Skin of body (tissue), 1 donor: ENCODE measurements at regions not wholly inside any gene's neighbourhood (a gene's known extent, or its start where the extent isn't known, plus 50 kb on each side); places are given as distances from the start of the nearest gene placed in this dataset.
"Not testable (repeated sequence)": the region's sequence is repeated elsewhere in the genome, so short reads cannot be mapped to it uniquely, and the experiment has no call there.

Experiments used
- DNase-seq: peaks from one replicate; lab custom pipeline; 2025; lab: John Stamatoyannopoulos, UW

DNA sequence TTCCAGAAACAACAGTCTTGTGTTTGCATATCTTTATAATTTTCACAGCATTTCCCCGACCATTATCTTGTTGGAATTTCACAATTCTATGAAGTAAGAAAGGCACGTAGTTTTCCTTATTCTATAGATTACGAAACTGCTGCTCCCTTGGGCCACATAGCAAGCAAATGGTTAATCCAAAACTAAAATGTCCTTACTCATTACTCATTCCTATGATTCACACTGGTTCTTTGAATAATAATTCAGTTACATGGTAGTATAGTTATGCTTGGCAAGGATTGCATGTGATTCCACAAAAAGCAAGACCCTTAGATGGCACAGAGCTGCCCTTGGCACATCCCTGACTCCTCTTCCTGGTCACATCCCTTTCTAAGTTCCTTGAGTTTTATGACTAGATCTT is 51.2 kb downstream of the OR13H1 start:
- DNase-seq, result no peak

GRCh38 chrX:131607792-131608369 is 64.0 kb downstream of the OR13H1 start:
- no peak for DNase-seq

- no peak for DNase-seq
These were observed 65.6 kb downstream of the OR13H1 start for GRCh38 chrX:131609480-131609879.

GRCh38 chrX:131613260-131613659 is 69.4 kb downstream of the OR13H1 start:
- DNase-seq, result no peak

- DNase-seq, result no peak
These were observed 70.4 kb downstream of the OR13H1 start for GRCh38 chrX:131614241-131614640.

GRCh38 chrX:131617182-131617581 is 73.3 kb downstream of the OR13H1 start:
- peak; percentile 9 for DNase-seq

- DNase-seq, result no peak
These were observed 77.8 kb downstream of the OR13H1 start for GRCh38 chrX:131621650-131622049.

DNA sequence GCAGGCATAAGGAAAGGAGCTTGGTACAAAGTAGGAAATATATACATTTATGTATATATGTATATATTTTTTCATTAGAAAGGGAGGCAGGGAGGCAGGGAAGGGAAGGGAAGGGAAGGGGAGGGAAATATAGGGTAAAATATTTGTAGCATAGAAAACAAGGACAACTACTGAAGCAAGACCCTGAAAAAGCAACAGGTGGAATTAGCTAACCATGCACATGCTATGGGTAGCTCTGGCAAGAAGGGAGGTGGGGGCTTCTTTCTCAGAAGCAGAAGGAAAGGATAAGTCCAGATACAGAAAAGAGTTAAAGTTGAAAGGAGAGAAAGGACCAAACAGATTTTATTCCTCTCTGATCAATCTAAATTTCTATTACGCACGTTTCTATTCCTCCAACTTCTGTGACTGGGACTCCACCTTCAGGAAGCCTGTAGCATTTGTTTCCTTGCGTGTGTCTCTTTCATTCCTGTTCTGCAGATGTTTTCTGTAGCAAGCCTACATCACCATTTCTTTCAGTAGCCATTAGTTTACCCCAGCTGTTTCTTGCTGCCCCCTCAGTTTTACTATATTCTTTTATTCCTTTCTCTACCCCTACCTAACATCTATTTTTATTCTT is 82.9 kb downstream of the OR13H1 start:
- DNase-seq, result no peak

- DNase-seq, result no peak
These were observed 86.7 kb downstream of the OR13H1 start for GRCh38 chrX:131630534-131630933.

DNA sequence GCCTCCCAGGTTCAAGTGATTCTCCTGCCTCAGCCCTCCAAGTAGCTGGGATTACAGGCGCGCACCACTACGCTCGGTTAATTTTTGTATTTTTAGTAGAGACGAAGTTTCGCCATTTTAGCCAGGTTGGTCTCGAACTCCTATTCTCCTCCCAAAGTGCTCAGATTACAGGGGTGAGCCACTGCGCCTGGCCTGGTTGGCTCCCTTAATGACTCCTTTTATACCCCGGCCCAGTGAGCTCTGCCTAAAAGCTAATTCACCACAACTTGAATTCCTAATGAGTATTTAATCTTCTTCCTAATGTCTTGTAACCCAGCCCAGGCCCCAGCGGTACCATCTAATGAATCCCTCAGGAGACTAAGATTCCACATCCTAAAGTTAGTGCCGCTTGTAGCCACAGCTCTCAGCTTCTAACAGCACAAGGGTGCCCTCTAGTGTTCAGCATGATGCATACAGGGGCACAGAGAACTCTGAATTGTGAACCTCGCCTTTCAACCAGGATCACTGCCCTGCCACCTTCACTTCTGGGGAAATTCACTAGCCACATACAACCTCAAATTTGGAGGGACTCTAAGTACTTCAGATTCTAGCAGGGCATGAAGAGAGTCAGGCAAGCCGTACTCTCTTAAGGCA is 89.5 kb downstream of the OR13H1 start:
- no peak for DNase-seq

- no peak for DNase-seq
These were observed 91.0 kb downstream of the OR13H1 start for GRCh38 chrX:131634900-131635299.

- DNase-seq, result no peak
These were observed 102.2 kb downstream of the OR13H1 start for GRCh38 chrX:131646106-131646505.

DNA sequence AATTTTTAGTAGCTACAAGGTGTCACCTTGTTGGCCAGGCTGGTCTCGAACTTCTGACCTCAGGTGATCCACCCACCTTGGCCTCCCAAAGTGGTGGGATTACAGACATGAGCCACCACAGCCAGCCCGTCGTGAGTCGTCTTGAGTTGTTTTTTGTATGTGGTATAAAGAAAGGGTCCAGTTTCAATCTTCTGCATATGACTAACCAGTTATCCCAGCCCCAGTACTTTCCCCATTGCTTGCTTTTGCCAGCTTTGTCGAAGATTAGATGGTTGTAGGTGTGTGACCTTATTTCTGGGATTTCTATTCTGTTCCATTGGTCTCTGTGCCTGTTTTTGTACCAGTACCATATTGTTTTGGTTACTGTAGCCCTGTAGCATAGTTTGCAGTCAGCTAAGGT is 105.9 kb downstream of the OR13H1 start:
- DNase-seq, result no peak

DNA sequence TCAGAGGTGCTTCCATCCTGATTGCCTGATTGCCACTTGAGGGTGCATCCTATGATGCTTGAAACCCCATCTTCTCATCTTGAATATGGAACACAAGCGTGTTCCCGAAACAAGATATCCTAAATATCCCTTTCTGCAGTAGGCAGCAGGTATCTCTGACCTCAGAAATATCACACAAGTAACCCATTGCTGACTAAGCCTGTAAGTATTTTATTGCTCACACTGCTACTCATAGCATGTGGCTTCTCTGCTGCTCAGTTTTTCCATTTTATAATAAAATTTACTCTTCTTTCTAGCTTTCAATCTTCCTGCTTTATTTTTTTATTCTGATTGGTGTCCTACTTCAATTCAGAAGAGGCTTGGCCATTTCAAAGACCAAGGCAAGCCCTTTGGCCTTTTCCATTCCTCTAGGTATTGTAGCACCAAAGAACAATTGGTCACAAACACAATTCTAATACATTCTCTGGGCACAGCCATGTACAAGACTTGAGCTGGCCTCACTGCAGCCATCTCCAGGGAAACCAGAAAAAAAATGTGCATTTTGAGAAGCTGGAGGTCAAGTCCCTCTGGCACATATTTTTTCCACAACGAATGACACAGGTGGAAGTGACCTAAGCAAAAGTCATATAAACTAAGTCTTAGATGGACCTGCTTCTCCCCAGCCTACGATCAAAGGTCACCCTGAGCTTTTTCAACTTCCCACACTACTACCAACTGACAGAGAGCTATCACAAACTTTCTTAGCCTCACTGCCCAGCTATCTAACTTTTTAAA is 107.0 kb downstream of the OR13H1 start:
- DNase-seq, result no peak

DNA sequence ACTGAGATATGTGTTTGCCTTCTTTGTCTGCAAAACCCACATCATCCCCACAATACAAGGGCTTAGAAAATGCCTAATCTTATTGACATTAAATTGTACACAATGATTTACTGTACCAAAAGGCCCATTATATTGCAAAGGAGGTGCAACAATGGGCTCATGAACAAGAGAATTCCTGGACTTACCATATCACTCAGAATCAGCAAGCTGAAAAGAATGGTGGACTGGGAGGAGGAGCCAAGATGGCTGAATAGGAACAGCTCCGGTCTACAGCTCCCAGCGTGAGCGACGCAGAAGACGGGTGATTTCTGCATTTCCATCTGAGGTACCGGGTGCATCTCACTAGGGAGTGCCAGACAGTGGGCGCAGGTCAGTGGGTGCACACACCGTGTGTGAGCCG is 119.9 kb downstream of the OR13H1 start:
- DNase-seq, result not testable (repeated sequence)

DNA sequence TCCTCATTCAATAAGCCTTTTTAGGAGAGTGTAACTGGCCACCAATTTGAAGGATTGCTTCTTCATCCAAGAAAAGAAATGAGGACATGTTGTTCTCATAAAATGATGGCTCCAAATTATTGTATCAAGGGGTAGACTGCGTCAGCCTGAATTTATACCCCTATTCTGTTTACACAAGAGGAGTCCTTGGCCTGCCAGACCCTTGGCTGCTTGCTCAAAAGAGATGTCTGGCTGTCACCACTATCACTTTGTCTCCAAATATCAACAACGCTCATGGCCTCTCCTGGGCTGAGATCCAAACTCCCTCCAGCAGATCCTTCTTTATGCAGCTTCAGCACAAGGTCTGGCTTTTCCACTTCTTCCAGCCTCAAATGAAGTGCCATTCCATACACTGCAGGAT is 127.9 kb downstream of the OR13H1 start:
- peak; percentile 55 for DNase-seq

GRCh38 chrX:131675596-131676194 is 131.8 kb downstream of the OR13H1 start:
- DNase-seq, result no peak

GRCh38 chrX:131677655-131678628 is 134.1 kb downstream of the OR13H1 start:
- no peak for DNase-seq

DNA sequence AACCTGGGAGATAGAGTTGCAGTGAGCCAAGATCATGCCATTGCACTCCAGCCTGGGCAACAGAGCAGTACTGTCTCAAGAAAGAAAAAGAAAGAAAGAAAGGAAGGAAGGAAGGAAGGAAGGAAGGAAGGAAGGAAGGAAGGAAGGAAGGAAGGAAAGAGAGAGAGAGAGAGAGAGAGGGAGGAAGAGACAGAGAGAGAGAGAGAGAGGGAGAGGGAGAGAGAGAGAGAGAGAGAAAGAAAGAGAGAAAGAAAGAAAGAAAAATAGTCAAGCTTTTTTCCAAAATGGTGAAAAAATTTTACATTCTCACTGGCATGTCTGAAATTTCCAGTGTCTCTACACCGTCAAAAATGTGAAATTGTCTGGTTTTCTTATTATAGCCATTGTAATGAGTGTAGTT is 138.9 kb downstream of the OR13H1 start:
- not testable (repeated sequence) for DNase-seq

- DNase-seq, result no peak
These were observed 149.5 kb downstream of the OR13H1 start for GRCh38 chrX:131693359-131693758.

DNA sequence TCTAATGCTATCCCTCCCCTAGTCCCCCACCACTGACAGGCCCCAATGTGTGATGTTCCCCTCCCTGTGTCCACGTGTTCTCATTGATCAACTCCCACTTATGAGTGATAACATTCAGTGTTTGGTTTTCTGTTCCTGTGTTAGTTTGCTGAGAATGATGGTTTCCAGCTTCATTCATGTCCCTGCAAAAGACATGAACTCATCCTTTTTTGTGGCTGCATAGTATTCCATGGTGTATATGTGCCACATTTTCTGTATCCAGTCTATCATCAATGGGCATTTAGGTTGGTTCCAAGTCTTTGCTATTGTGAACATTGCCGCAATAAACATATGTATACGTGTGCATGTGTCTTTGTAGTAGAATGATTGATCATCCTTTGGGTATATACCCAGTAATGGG is 153.1 kb downstream of the OR13H1 start:
- not testable (repeated sequence) for DNase-seq
